CD4-positive, alpha-beta T cell treated with Interleukin-12 subunit alpha and Interleukin-12 subunit beta, for 1 hour (primary cell): ENCODE measurements at regions not wholly inside any gene's neighbourhood (a gene's known extent, or its start where the extent isn't known, plus 50 kb on each side); places are given as distances from the start of the nearest gene placed in this dataset.
"Not testable (repeated sequence)": the region's sequence is repeated elsewhere in the genome, so short reads cannot be mapped to it uniquely, and the experiment has no call there.

Experiments used
- DNase-seq: peaks from one replicate; pipeline ENCODE4 v3.0.0-alpha.2; 2020

DNA sequence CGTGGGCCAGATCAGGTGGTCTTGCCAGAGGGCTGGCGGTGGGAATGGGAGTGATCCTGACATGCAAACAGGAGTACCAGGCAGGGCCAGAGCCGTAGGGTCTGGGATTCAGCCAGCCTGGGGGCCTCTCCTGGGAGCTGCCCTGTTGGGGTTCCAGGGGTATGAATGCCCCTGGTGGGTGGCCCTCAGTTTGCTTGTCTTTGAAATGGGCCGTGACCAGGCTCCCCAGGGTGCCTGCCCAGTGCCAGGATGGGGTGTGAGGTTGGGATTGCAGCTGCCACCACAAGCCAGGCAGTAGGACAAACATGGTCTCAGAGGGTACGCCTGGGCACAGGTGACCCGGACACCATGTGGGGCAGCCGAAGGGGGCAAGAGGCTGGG, 168.8 kb downstream of the KIF26A start:
- DNase-seq: no peak

DNA sequence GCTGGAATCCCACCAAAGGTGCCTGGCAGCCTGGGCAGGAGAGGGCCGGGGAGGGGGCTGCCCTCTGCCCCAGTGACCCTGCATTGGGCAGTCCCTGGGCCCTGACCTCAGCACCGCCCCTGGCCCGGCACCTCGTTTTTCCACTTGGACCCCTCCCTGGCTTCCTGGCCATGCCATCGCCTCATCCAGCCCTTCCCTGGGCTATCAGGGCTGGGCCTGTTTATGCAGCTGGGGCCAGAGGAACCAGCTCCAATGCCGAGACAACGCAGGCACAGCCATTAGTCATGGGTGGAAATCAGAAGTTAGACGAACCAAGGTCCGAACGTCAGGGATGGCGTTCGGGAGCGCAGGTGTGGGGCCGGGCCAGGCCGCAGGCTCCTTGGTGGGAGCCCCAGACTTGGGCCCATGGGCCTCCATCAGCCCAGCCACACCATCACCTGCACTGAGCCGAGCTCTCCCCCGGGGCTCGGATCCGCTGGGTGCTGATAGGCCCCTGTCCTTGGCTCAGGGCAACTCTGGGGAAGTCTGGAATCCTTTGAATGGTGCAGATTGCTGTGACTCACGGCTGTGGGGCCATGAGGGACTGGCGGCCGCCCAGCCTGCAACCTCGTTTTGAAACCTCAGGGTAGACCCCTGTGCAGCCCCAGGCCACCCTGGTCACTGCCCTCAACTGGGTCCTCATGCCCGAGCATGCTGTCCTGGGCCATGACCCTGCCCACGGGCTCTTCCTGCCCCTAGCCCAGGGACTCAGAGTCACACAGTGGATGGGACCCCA, 169.4 kb downstream of the KIF26A start:
- DNase-seq: no peak

DNA sequence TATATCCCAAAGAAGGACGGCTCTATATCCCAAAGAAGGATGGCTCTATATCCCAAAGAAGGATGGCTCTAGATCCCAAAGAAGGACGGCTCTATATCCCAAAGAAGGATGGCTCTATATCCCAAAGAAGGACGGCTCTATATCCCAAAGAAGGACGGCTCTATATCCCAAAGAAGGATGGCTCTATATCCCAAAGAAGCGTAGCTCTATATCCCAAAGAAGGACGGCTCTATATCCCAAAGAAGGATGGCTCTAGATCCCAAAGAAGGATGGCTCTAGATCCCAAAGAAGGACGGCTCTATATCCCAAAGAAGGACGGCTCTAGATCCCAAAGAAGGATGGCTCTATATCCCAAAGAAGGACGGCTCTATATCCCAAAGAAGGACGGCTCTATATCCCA, 170.1 kb downstream of the KIF26A start:
- not testable (repeated sequence) for DNase-seq

DNA sequence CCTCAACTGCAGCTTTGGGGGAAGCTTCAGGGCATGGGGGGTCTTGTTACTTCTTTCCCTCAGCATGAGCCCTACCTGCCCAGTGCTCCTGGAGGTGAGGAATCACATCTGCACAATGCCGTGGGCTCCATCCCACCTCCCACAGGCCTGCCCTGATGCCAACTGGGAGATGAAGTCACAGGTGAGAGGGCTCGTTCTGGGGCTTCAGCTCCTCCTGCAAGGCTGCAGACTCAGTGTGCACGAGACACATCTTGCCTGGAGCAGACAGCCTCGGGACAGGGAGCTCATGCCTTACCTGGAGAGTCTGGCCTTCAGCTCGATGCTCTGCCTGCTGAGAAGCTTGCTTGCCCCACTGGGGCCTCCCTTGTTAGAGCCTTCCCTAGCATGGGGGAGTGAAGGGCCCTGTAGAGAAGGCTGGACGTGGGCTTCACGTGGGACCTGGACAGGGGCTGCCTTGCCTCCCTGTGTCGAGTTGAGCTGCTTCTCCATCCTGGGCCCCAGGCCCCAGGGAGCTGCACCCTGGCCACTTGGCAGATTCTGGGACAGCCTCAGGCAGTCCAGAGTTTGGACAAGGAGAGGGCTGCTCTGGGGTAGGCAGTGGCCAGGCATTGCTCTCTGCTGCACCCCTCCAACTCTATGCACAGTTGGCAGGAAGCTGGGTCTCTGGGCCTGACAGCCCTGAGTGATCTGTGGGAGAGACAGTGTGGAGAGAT, 171.4 kb downstream of the KIF26A start:
- no peak for DNase-seq

DNA sequence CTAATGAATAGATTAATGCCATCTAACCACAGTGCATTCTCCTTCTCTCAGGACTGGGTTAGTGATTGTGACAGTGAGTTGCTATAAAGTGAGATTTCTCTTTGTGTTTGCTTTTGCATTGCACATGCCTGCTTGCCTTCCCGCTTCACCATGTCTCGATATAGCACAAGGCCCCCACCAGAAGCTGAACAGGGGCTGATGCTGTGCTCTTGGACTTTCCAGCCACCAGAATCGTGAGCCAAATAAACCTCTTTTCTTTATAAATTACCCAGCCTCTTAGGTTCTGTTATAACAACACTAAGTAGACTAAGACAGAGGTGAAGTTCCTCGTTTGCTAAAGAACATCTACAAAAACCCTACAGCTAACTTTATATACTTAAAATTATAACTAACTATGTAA, 173.0 kb downstream of the KIF26A start:
- DNase-seq: no peak

DNA sequence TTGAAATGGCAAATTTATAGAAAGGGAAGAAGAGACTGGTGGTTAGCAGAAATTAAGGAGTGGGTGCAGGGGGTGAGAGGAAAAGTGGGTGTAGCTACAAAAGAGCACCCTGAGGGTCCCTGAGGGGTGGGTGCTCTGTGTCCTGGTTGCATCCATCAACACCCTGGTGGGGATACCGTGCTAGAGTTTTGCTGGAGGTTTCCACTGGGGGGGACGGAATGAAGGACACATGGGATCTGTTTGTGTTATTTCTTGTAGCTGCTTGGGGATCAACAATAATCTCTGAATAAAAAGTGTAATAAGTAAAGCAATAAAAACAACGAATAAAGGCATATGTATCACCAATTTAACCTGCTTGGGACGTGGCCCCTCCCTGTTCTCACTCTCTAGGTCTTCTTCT, 175.3 kb downstream of the KIF26A start:
- no peak for DNase-seq

DNA sequence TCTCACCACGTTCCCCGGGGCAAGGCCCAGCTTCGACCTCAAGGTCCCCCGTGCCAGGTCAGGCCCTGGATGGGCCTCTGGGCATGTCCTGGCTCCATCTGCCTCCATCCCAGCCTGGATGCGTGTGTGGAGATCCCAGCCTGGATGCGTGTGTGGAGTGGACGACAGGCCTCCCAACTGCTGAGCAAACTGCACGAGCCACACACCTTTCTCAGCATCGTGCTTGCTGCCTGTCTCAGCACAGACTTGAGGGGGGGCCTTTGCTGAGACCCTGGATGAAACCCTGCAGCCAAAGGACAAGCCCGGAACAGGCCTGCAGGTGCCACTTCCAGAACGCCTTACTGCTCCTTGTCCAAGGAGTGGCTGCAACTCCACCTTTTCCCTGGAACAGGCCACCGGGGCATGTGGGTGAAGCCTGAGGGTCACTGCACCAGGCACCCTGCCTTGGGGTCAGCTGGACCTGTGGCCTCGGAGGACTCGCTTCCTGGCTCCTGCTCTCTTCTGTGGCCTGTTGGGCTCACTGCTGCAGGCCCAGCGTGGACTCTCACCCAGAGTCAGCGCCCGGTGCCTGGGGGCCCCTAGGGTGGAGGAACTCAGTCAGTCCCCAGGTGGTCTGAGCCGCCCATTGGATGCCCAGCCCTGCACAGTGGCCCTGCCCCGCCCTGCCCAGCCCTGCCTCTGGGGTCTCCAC, 176.0 kb downstream of the KIF26A start:
- no peak for DNase-seq

DNA sequence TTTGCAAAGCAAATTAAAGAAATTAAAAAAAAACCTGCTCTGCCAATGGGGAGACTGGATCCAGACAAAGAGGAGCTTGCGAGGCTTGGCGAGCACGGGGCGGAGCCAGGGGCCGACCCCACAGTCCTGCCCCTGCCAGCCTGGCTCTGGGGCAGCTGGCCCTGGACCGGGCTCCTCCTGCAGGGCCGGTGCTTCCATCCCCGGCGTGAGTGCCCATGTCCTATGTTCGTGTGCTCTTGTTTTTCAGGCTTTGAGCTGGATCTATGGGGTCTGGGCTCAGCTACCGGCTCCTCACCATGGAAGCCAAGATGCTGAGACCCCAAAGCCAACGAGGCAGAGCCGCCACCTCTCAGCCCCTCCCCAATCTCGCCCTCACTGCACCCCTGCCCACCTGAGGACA, 176.8 kb downstream of the KIF26A start:
- DNase-seq: no peak

DNA sequence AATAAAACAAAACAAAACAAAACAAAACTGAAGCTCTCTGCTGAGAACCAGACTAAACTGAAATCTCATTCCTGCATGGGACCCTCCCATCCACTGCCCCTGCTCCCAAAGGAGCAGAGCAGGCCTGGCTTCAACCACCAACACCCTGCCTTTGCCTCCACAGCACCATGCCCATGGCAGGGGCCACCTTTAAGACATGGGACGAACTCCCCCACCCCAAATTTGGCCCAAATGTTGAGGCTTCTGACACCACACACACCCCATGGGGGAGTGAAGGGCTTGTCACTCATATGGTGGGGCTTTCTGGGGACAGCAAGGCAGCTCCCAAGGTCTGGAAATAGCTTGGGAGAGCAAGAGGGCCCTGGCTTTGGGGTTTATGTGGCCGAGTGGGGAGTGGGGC, 177.2 kb downstream of the KIF26A start:
- no peak for DNase-seq

DNA sequence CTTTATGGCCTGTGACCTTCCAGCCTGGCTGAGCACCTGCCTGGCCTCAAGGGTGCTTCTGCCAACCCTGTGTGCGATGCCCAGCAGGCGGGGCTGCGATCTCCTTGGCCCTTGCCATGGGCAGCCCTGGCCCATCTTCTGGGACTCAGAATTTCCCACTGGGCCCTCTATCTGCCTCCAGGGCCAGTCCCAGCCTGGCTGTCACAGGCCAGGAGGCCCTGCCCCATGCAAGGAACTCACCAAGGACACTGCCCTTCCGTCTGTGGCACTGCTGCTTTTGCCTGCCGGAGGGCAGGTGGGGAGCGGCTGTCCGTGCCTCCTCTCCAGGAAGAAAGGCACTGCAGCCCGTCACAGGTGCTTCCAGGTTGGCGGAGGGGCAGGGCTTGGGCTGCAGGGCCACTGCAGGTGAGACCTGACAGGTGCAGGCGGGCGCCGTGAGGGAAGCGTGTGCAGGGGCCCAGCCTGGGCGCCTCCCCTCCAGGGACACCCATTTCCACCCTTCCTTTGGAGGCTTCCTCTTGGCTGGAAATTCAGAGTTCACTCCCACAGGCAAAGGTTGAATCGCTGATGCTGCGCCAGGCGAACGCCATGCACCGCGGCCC, 177.8 kb downstream of the KIF26A start:
- no peak for DNase-seq

DNA sequence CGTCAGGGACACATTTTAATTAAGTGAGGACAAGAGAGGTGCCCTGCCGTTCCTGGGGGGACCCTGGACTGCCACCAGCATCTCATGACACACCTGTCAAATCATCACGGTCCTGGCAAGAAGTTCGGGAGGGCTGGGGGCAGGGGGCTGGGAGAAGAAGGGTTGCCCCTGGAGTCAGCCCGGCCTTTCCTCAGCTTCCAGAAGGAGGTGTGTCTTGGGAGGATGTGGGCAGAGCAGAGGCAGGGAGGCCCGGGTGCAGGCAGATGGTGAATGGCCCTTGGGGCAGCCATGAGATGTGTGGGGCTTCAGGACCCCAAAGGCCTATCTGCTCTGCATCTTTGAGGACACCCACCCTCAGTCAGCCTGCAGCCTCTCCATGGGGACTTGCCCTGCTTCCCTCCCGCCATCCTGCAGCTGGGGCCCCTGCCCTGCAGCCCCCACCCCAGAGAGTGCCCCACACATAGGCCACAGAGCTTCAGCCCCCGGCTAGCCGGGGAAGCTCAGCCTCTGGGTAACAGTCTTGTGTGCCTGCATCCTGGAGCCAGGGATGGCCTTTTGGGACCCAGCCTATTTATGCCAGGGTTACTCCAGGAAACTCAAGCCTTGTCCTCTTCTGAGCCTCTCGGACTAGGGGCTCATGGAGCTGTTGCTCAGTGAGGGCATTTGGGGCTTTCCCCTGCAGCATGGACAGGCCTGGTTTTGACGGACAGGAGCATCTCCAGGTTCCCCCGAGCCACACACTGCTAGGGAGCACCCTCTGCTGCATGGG, 178.5 kb downstream of the KIF26A start:
- no peak for DNase-seq

DNA sequence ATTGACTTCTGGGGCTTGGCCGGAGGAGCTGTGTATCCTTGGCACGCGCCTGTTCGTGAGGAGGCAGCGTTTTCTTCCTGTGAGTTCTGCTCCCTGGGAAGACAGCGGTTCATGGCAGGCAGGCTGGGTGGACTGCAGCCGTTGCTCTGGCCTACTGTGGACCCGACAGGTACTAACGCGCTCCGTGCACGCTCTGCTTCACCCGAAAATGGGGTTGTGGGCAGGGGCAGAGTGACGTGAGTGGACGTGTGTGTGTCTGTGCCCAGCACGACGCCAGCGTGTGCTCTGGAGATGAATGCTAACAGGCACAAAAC, 179.1 kb downstream of the KIF26A start:
- no peak for DNase-seq

DNA sequence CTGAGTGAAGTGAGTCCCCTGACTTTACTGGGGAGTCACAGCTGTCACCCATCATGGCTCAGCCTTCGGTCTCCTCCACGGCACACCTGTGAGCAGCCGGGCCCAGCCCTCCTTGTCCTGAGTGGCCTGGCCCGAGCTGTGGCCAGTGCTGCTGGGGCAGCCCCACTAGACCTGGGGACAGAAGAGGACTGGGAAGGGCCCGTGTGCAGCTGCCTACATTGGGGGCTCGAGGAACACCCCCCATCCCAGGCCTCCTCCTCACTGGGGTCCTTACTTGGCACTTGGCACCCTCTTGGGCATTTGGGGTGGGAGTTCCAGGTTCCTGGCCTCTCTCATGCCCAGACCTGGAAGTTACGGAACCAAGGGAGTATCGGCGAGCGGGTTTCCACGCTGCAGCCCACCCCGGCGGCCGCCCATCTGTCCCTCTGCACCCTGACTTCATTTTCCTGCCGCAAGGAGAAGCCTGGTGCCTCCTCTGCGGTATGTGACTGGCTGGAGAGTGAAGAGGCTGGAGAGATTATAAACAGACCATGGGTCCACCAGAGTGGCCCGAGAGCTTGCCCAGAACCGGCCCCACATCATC, 179.7 kb downstream of the KIF26A start:
- DNase-seq: no peak

DNA sequence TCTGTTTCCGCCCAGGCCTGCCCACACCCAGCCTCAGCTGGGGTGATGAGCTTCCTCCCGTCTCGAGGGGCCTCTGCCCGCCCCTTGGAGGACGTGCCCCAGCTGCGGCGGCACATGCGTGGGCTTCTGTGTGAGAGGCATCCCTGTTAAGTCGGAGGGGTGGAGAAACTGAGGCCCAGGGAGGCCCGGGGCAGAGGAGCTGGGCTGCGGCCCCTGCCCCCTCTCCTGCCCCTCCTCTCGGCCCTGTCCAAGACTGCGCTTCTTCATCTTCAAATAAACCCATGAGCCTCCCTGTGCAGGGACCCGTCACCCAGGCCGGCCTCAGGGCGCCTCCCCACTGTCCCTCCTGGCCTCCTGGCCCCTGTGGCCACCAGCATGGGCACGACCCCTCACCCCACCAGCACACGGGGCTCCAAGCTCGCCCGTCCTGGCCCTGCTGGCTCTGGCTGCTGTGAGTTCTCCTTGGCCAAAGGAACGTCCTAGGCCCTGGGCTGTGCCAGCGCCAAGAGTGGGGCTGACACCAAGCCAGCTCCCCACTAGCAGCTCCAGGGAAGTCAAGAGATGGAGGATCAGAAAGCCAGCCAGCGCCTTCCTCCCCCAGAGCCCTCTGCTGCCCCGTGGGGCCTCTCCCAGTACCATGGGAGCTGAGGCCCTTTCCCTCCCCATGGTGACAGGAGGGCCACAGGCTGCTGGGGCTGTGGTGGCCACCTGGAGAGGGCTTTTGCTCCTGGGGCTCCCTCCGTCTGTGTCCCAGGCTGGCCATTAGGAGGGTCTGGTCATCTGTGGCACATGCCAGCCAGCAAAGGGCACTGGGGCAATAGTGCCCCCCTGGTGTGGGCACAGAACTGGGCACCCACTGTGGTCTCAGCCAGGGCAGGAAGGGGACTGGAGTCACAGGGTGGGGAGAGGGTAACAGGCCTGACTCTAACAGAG, 180.4 kb downstream of the KIF26A start:
- no peak for DNase-seq

DNA sequence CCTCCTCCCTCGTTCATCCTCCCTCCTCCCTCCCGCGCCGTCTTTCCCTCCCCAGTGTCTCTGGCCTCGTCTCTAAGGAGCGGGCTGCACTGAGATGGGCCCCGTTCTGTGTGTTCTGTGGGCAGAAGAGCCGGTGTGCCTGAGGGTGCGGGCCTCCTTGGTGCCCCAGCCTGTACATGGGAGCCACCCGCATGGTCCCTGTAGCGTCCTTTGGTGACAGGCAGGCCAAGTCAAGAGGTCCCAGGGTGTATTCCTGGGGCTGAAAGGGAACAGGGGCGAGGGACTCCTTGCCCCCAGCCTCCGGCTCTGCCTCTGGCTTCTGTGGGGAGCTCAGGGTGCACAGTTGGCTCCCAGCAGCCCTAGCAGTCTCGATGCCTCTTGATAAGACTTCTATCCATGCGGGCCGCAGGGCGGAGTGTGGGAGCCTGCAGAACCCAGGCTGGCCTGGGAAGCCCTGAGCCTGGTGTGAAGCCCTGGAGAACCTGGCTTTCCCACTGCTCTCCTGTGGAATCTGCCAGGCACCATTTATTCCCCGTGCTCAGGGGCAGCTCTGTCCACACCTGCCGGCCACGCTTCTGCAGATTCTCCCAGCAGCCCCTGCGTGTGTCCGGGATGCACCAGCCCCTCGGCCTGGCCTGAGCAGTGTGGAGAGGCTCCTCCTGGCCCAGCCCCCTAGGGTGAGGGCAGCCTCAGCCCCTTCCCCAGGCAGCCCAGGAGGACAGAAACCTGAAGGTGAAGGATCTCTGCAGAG, 181.3 kb downstream of the KIF26A start:
- DNase-seq: no peak

DNA sequence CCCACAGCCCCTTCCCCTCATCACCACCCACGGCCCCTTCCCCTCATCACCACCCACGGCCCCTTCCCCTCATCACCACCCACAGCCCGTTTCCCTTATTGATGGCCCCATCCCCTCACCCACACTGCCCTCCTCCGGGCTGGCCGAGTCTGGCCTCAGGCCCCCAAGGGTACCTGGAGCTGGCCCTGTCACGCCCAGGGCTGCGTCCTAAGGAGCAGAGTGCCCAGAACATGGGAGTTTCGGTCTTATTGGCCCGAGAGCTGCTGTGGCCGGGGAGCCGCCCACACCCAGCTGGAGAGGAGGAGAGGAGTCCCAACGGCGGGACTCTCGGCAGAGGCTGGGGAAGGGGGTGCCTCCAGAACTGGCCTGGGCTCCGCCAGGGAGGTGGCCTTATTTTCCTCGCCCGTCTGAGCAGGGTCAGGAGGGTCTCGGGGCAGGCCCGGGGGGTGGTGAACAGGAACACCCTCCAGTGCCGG, 182.3 kb downstream of the KIF26A start:
- no peak for DNase-seq

DNA sequence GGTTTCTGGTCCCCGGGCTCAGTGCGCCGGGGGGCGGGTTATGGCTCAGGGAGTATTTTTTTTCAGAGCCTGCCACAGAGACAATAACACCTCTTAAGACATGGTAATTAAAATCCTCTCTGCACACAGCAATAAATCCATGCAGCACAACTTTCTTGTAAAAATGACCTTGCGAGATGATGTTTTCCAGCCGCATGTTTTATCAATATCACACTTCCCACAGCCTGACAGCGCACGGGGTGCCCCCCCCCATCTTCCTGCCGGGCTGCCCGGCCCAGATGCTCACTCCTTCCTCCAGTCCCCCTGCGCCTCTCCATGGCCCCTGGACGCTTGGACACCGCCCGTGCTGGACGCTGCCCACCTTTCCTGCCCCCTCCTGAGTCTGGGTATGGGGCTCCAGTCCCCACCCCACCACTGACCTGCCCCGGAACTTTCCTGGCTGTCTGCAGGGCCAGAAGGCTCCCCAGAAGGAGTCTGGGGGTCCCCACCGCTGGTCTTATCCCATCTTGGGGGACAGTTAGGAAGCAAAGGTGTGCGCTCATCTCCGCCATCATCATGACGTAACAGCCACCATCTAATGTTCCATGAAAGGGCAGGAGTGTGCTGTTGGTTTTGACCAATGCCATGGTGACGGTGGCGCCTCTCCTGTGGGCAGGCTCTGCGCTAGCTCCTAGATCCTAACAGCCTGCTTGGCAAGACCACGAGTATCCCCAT, 182.9 kb downstream of the KIF26A start:
- no peak for DNase-seq

DNA sequence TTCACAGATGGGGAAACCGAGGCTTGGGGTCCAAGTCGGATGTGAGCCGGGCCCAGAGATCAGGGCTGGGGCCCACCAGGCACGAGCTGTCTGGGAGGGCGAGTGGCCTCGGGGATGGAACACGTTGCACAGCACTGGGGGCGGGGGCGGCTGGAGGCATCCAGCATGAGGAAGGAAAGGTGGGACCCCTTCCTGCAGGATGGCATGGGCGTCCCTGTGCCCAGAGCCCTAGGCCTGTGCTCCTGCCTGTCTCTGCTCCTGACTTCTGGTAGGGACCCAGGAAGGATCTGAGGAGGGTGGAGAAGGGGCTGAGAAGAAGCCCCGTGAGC, 183.4 kb downstream of the KIF26A start:
- no peak for DNase-seq

DNA sequence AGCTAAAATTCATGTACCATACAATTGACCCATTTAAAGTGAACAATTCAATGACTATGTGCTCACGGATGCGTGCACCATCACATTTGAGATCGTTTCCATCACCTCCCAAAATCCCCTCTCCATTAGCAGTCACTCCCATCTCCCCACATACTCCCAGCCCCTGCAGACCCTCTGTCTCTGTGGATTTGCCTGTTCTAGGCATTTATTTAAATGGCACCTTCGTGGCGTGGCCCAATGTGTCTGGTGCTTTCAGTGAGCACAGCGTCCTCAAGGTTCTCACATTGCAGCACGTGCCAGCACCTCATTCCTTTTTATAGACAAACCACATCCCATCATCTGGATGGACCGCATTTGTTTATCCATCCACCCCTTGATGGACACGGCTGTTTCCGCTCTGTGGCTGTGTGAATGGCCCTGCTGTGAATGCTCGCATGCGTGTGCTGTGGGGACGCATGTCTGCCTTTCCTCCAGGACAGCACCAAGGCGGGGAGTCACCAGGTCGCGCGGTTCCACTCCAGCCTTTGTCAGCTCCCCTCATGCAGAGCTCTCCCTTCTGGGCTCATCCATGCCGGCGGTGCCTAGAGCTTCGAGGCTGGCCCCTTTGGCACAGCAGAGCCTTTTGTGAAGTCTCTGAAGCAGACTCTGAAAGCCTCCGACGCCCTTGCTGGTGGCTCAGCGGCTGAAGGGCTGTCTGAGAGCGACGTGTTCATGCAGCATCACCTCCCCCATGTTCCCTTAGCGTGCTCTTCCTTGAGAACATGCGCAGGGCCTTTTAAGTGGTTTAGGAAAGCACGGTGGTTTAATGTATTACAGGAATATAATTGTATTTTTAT, 184.4 kb downstream of the KIF26A start:
- DNase-seq: no peak
